Adrenal gland (tissue), 5 donors: ENCODE measurements at regions not wholly inside any gene's neighbourhood (a gene's known extent, or its start where the extent isn't known, plus 50 kb on each side); places are given as distances from the start of the nearest gene placed in this dataset.

Experiments used
- POLR2A ChIP-seq, 2 donors: fragments of 450-650 bp; IDR thresholded peaks; one replicate each; pipeline ENCODE4 v1.6.1; 2017; ENCODE audit warnings: antibody characterized with exemption in 2 of 2, mild to moderate bottlenecking in 2 of 2, moderate library complexity in 1 of 2
- TF ChIP-seq, protein P1 (sequence below), 6 experiments: fragments of 450-650 bp in 4 of 6; fragments of 200-600 bp in 2 of 6; sonication (generic) in 1 of 6; IDR thresholded peaks; 1 replicate in 5 of 6; 2 replicates in 1 of 6; pipeline versions ENCODE4 v1.5.1 to v1.8.0; 2016 to 2021; ENCODE audit warnings: antibody characterized with exemption in 6 of 6, mild to moderate bottlenecking in 2 of 6, moderate library complexity in 1 of 6
- donor health status: DM: no; HTN: no; CAD: no.

DNA sequence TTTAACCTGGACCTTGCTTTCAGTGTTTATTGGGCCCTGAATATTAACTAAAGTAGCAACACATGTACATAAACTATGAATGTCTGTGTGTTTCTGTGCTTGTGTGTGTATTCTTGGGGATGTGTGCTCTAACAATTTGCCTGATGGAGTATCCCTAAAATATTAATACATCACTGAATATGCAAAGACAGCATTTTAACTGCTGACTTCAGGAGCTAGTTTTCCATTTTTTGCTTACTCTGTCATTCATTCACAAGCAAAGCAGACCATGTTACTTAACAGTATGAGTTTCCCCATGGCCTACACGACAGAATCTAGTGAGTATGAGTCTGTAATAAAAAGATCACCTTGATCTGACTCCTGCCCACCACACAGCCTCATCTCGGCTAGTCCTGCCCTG, 402.8 kb downstream of the BCAT1 start:
- TF ChIP-seq, protein P1, sequence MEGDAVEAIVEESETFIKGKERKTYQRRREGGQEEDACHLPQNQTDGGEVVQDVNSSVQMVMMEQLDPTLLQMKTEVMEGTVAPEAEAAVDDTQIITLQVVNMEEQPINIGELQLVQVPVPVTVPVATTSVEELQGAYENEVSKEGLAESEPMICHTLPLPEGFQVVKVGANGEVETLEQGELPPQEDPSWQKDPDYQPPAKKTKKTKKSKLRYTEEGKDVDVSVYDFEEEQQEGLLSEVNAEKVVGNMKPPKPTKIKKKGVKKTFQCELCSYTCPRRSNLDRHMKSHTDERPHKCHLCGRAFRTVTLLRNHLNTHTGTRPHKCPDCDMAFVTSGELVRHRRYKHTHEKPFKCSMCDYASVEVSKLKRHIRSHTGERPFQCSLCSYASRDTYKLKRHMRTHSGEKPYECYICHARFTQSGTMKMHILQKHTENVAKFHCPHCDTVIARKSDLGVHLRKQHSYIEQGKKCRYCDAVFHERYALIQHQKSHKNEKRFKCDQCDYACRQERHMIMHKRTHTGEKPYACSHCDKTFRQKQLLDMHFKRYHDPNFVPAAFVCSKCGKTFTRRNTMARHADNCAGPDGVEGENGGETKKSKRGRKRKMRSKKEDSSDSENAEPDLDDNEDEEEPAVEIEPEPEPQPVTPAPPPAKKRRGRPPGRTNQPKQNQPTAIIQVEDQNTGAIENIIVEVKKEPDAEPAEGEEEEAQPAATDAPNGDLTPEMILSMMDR (IDR thresholded peaks at IDR 0.05), result no peak
- no peak for TF ChIP-seq POLR2A (IDR thresholded peaks at IDR 0.05)
